ENCODE measurements at regions not wholly inside any gene's neighbourhood (a gene's known extent, or its start where the extent isn't known, plus 50 kb on each side); places are given as distances from the start of the nearest gene placed in this dataset.

- TF ChIP-seq SP1 (IDR thresholded peaks at IDR 0.05): no peak
- no peak for TF ChIP-seq LEF1 (IDR thresholded peaks at IDR 0.05; ENCODE audit: borderline replicate concordance)
- no peak for TF ChIP-seq FOXM1 (IDR thresholded peaks at IDR 0.05; ENCODE audit: borderline replicate concordance)
- no peak for TF ChIP-seq FOXA1 (IDR thresholded peaks at IDR 0.05)
- no peak for TF ChIP-seq L3MBTL2 (conservative IDR thresholded peaks at IDR 0.05)
- TF ChIP-seq ELF4 (IDR thresholded peaks at IDR 0.05): no peak
- no peak for TF ChIP-seq FOXK2 (IDR thresholded peaks at IDR 0.05)
- no peak for TF ChIP-seq ARNT (IDR thresholded peaks at IDR 0.05)
- no peak for TF ChIP-seq BHLHE40 (IDR thresholded peaks at IDR 0.05; ENCODE audit: borderline replicate concordance)
- TF ChIP-seq HDGF (IDR thresholded peaks at IDR 0.05; ENCODE audit: borderline replicate concordance): no peak
- TF ChIP-seq PKNOX1 (IDR thresholded peaks at IDR 0.05): no peak
Observed at GRCh38 chr1:94629259-94630181, 88.0 kb upstream of the F3 start.
